ENCODE measurements at regions not wholly inside any gene's neighbourhood (a gene's known extent, or its start where the extent isn't known, plus 50 kb on each side); places are given as distances from the start of the nearest gene placed in this dataset.
"Not testable (repeated sequence)": the region's sequence is repeated elsewhere in the genome, so short reads cannot be mapped to it uniquely, and the experiment has no call there.

- peak in 1 of 3 experiments; percentile 27 for DNase-seq (ENCODE audit: low read depth in 3 of 3)
These were observed 82.5 kb upstream of the GOLGA6L6 start for GRCh38 chr15:20624085-20624484.

GRCh38 chr15:20622117-20622516 lies 80.5 kb upstream of the GOLGA6L6 start:
- DNase-seq (ENCODE audit: low read depth in 3 of 3), result not testable (repeated sequence)

GRCh38 chr15:20614549-20614948 lies 72.9 kb upstream of the GOLGA6L6 start:
- not testable (repeated sequence) for DNase-seq (ENCODE audit: low read depth in 3 of 3)

GRCh38 chr15:20612796-20613195 lies 71.2 kb upstream of the GOLGA6L6 start:
- DNase-seq (ENCODE audit: low read depth in 3 of 3), result not testable (repeated sequence)

- not testable (repeated sequence) for DNase-seq (ENCODE audit: low read depth in 3 of 3)
These were observed 70.8 kb upstream of the GOLGA6L6 start for GRCh38 chr15:20612356-20612755.

GRCh38 chr15:20611667-20612290 lies 70.2 kb upstream of the GOLGA6L6 start:
- DNase-seq (ENCODE audit: low read depth in 3 of 3), result not testable (repeated sequence)

GRCh38 chr15:20608179-20608578 lies 66.6 kb upstream of the GOLGA6L6 start:
- DNase-seq (ENCODE audit: low read depth in 3 of 3), result not testable (repeated sequence)

GRCh38 chr15:20597245-20597644 lies 55.6 kb upstream of the GOLGA6L6 start:
- DNase-seq (ENCODE audit: low read depth in 3 of 3), result not testable (repeated sequence)

GRCh38 chr15:20594219-20594618 lies 52.6 kb upstream of the GOLGA6L6 start:
- DNase-seq (ENCODE audit: low read depth in 3 of 3), result not testable (repeated sequence)

- DNase-seq (ENCODE audit: low read depth in 3 of 3), result not testable (repeated sequence)
These were observed 50.3 kb upstream of the GOLGA6L6 start for GRCh38 chr15:20591936-20592335.
